ENCODE measurements at regions not wholly inside any gene's neighbourhood (a gene's known extent, or its start where the extent isn't known, plus 50 kb on each side); places are given as distances from the start of the nearest gene placed in this dataset.

DNA sequence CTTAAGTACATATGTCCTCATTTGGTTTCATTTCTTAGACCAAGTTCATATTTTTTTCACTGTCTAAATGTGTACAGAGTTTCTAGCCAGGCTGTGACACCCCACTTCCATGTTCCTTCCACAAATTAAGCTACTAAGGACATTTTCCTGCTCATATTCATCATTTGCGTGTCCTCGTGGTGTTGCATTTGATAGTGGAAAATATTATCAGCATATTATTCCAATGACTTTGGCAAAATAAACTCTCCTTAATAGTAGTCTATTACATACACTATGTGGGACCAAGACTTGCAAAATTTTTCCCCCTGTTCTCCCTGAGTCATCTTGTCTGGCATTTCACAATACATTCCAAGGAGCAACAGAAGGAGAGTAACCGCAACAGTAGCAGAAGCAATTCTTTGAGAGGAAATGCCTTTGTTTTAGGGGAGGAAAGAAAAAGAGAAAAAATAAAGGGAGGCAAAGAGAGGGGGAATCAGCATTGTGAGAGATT, 599.2 kb downstream of the COL12A1 start:
- TF ChIP-seq, protein P1, sequence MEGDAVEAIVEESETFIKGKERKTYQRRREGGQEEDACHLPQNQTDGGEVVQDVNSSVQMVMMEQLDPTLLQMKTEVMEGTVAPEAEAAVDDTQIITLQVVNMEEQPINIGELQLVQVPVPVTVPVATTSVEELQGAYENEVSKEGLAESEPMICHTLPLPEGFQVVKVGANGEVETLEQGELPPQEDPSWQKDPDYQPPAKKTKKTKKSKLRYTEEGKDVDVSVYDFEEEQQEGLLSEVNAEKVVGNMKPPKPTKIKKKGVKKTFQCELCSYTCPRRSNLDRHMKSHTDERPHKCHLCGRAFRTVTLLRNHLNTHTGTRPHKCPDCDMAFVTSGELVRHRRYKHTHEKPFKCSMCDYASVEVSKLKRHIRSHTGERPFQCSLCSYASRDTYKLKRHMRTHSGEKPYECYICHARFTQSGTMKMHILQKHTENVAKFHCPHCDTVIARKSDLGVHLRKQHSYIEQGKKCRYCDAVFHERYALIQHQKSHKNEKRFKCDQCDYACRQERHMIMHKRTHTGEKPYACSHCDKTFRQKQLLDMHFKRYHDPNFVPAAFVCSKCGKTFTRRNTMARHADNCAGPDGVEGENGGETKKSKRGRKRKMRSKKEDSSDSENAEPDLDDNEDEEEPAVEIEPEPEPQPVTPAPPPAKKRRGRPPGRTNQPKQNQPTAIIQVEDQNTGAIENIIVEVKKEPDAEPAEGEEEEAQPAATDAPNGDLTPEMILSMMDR (IDR thresholded peaks at IDR 0.05): no peak
- TF ChIP-seq POLR2A (IDR thresholded peaks at IDR 0.05): no peak
